Fibroblast of villous mesenchyme (primary cell): ENCODE measurements at regions not wholly inside any gene's neighbourhood (a gene's known extent, or its start where the extent isn't known, plus 50 kb on each side); places are given as distances from the start of the nearest gene placed in this dataset.

Experiments used
- DNase-seq: peaks from one replicate; pipeline ENCODE4 v3.0.0-alpha.2; 2010; ENCODE audit warnings: low read depth
- H3K4me3 ChIP-seq: 2 replicates; pipeline ENCODE4 v1.5.1; 2011; ENCODE audit warnings: low read depth, mild to moderate bottlenecking, low read length
- TF ChIP-seq, protein P1 (sequence below): IDR thresholded peaks from 2 replicates; pipeline ENCODE4 v1.5.1; 2012; ENCODE audit warnings: low read depth, mild to moderate bottlenecking, low read length; ENCODE audit not compliant: insufficient read depth

GRCh38 chr10:6962576-6962975, 382.5 kb upstream of the PRKCQ start:
- no peak for DNase-seq
- TF ChIP-seq, protein P1, sequence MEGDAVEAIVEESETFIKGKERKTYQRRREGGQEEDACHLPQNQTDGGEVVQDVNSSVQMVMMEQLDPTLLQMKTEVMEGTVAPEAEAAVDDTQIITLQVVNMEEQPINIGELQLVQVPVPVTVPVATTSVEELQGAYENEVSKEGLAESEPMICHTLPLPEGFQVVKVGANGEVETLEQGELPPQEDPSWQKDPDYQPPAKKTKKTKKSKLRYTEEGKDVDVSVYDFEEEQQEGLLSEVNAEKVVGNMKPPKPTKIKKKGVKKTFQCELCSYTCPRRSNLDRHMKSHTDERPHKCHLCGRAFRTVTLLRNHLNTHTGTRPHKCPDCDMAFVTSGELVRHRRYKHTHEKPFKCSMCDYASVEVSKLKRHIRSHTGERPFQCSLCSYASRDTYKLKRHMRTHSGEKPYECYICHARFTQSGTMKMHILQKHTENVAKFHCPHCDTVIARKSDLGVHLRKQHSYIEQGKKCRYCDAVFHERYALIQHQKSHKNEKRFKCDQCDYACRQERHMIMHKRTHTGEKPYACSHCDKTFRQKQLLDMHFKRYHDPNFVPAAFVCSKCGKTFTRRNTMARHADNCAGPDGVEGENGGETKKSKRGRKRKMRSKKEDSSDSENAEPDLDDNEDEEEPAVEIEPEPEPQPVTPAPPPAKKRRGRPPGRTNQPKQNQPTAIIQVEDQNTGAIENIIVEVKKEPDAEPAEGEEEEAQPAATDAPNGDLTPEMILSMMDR: no peak

GRCh38 chr10:6958711-6959110, 378.6 kb upstream of the PRKCQ start:
- TF ChIP-seq, protein P1: no peak
- DNase-seq: no peak
- no peak overlapping the region for H3K4me3 ChIP-seq

More at GRCh38 chr10:6962576-6962975, 382.5 kb upstream of the PRKCQ start:
- no peak overlapping the region for H3K4me3 ChIP-seq

GRCh38 chr10:6958254-6958653, 378.2 kb upstream of the PRKCQ start:
- H3K4me3 ChIP-seq: no peak overlapping the region
- TF ChIP-seq, protein P1: no peak
- no peak for DNase-seq

GRCh38 chr10:6957851-6958250, 377.8 kb upstream of the PRKCQ start:
- TF ChIP-seq, protein P1: no peak
- no peak overlapping the region for H3K4me3 ChIP-seq
- DNase-seq: no peak

GRCh38 chr10:6956562-6956961, 376.5 kb upstream of the PRKCQ start:
- no peak overlapping the region for H3K4me3 ChIP-seq
- TF ChIP-seq, protein P1: no peak
- peak; percentile 3 for DNase-seq

- TF ChIP-seq, protein P1: no peak
- DNase-seq: peak; percentile 26
Measured at GRCh38 chr10:6953271-6953801, 373.3 kb upstream of the PRKCQ start.

DNA sequence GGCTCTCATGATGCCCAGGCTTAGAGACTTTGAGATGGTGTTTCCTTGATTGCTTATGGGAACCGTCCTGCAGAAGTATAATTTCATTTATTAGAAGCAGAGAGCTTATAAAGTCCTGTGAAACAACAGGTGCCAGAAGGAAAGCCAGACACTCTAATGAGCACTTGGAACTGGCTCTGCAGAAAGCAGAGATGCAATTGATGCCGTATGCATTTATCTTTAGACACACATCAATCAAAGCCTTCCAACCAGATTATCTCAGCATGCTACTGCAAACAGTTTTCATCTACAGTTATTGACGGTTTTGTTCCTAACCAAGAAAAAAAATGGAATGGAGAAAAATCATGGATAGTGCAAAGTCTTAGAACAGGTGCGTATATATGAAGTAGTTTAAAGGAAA, 371.7 kb upstream of the PRKCQ start:
- TF ChIP-seq, protein P1: no peak

More at GRCh38 chr10:6953271-6953801, 373.3 kb upstream of the PRKCQ start:
- H3K4me3 ChIP-seq: no peak overlapping the region

More for the DNA sequence above, 371.7 kb upstream of the PRKCQ start:
- no peak for DNase-seq
- no peak overlapping the region for H3K4me3 ChIP-seq
